GM12872 (cell line): ENCODE measurements at regions not wholly inside any gene's neighbourhood (a gene's known extent, or its start where the extent isn't known, plus 50 kb on each side); places are given as distances from the start of the nearest gene placed in this dataset.

Experiments used
- CTCF ChIP-seq: IDR thresholded peaks from 3 replicates; pipeline ENCODE4 v1.5.1; 2011; ENCODE audit warnings: low read depth, mild to moderate bottlenecking, low read length, moderate library complexity; ENCODE audit not compliant: insufficient read depth

- TF ChIP-seq CTCF: no peak
Measured at GRCh38 chr10:105968666-105969065, 1195.8 kb downstream of the SORCS1 start.

- TF ChIP-seq CTCF: no peak
Measured at GRCh38 chr10:105967256-105967655, 1197.2 kb downstream of the SORCS1 start.

- TF ChIP-seq CTCF: no peak
Measured at GRCh38 chr10:105965141-105965540, 1199.4 kb downstream of the SORCS1 start.

- TF ChIP-seq CTCF: no peak
Measured at GRCh38 chr10:105964009-105964408, 1200.5 kb downstream of the SORCS1 start.

- TF ChIP-seq CTCF: no peak
Measured at GRCh38 chr10:105963334-105963884, 1201.1 kb downstream of the SORCS1 start.

- no peak for TF ChIP-seq CTCF
Measured at GRCh38 chr10:105956550-105956949, 1208.0 kb downstream of the SORCS1 start.

- TF ChIP-seq CTCF: no peak
Measured at GRCh38 chr10:105953861-105954260, 1210.6 kb downstream of the SORCS1 start.
